HG03060 (cell line): ENCODE measurements at regions not wholly inside any gene's neighbourhood (a gene's known extent, or its start where the extent isn't known, plus 50 kb on each side); places are given as distances from the start of the nearest gene placed in this dataset.
A peak's percentile ranks its signal among the peaks of the same experiment; 100 is the strongest.

ENCODE experiments used
- ATAC-seq: cut with Tn5 transposase; IDR thresholded peaks from one replicate; pipeline ENCODE4 v1.9.1; 2021; ENCODE audit warnings: low read depth, moderate number of reproducible peaks; ENCODE audit not compliant: unreplicated experiment

DNA sequence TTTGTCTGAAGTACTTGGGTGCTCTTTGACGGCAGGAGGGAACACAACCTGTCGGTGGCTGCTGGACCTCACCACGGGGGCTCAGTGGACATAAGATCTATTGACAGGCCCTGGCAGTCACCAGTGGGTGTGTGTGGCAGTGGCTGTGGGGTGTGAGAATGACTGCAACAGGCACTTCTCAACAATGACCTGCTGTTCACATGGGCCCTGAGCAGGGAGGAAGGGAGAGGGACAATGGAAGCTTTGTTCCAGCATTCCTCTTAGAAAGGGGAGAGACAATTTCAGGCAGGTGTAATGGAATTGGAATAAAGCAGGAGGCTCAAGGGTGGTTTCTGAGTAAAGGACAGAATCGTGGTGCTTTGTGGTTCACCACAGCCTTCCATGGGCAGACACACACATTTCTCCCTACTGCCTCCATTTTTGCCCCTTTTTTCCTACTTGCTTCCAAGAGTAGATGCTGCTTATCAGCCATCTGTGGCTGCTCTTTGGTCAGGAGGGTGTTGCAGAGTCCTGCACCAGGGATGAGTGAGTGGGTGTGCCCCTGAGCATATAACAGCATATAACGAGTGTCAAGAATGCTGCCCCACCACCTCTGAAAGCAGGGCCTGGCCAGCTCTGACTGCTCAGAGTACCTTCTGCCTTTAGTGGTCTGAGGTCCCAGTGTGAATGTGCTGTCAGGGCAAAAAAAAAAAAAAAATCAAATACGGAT is 267.7 kb downstream of the RASSF9 start:
- ATAC-seq: no peak

DNA sequence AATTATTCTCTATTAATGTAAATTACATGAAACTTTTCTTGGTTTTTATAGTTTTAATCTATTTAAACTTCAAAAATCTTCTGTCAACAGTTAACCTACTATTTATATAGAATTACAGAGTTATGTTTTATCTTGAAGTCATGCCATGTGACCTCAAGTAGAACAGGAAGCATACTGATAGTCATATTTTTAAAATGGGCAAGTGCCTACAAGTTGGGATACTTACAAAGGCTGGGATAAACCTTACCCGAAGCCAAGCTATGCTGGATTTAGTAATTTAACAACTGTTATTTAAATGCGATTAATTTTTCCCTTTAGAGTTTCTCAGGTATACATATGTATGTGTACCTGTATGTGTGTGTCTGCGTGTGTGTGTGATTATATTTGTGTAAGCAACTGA is 266.9 kb downstream of the RASSF9 start:
- no peak for ATAC-seq

DNA sequence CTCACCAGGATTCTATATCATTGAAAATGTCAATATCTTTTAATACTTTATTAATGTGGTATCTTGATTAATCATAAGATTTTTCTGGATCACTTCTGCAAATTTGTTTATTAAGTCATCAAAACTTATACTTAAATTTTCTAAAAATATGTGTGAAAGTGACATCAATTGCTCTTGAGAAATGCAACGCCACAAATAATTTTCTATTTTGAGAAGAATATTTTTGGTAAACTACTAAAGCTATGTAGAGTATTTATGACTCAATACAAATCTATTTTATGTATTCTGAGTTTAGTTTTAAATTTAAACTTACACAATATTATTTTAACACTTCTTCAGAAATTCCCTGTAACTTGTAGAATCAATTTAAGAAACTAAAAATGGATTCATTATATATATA is 263.3 kb downstream of the RASSF9 start:
- no peak for ATAC-seq

DNA sequence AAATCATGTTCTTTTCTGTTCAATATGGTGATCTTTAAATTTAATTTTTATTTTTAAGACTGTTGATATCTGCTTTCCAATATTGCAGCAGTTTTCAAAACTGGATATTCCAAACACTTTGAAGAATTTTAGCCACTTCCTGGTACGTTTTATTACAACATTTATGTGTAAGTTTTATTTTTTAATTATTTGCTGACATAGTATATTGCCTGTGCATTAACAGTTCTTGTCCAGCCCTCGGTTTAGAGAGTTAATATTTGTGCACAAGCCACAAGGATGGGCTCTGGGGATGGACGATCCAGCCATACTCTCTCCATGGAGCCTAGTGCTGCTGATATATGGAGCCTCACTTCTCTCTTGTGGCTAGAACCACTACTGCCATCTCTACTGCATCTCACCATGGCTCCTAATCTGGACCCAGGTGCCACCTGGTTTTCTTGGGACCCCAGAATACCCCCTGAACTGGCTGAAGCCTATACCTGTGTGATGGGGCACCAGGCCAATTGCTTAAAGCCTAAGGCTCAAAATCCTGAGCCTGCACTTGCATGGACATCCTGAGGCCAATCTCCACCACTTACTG is 262.5 kb downstream of the RASSF9 start:
- no peak for ATAC-seq

DNA sequence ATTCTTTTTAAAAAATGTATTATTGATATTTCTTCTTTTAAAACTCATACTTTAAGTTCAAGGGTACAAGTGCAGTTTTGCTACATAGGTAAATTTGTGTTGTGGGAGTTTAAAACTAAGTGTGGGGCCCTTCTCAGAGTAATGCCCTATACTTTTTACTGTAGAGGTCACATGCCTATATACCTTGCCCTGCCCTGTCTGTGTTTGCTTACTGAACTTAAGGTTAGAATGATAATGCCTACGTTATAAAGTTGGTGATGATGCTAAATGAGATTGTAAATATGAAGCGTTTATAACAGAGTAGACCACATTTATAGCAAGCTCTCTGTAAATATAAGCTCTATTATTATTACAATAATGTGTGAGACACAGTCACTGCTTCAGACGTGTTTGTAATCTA is 261.9 kb downstream of the RASSF9 start:
- ATAC-seq: no peak

DNA sequence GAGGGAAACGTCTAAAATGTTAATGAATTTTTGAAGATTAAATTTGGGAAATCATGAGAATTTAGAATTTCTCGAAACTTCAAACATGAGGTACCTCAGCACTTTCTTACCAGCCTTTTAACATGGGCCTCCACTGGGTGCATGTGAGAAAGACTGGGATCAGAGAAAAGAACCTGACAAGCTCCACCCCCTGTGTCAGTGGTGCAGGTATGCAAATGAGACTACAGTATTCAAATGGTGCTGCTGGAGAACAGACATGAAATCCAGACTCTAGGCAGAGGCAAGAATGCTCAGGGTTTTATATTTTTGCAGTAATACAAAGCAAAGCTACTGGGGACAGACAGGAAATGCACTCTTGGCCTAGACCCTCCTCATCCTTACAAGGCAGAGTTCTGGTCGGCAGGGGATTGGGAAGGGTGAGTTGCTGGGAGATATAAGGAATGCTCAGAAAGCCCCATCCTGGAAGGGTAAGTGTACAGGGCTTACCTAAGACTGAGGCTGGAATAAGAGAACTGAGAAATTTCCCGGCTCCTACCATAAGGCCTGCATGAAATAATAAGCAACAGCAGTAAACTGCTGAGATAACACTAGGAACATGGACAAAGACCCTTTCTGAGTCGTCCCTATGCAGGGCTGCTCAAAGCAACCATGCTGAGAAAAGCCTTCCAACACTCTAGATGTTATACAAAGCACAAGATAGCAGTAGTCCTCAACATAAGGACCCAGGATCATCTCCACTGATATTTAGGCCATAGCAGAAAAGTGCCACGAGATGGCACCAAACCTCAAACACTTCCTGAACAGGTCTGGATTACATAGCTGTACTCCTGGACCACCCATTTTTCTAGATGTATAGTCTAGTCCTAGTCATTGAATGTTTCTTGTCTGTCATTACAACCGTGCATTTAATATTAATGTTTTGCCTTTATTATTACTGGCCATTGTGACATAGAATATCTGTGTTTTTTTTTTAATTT is 260.8 kb downstream of the RASSF9 start:
- peak; percentile 99 for ATAC-seq

DNA sequence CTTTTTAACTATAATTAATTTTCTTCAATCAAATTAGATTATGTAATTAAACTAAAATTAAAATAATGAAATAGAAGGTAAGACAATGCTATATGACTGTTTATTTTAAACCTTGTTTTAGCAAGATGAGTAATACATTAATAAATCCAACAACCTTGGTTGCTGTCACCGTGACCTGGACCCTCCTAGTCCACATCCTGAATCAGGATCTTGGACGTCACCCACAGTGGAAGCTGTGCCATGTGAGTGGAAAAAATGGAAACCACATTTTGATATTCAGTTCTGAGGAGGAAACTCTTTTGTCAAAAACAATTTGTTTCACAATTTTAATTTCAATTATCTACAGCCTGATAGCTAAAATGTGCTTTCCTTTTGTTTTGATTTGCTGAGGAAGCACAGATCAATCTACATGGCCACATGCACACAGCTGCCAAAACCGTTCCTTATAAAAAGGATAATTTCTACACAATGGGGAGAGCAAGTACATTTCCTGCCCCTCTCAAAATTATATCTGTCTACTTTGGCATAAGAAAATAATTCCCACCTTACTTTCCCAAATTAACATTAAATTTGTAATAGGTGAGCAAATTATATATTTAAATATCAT is 255.5 kb downstream of the RASSF9 start:
- ATAC-seq: no peak

DNA sequence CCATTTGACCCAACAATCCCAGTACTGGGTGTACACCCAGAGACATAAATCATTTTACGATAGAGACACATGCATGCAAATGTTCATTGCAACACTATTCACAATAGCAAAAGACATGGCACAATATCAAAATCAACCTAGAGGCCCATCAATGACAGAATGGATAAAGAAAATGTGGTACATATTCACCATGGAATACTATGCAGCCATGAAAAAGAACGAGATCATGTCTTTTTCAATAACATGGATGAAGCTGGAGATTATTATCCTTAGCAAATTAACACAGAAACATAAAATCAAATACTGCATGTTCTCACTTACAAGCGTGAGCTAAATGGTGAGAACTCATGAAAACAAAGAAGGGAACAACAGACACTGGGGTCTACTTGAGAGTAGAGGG is 249.1 kb downstream of the RASSF9 start:
- ATAC-seq: no peak

DNA sequence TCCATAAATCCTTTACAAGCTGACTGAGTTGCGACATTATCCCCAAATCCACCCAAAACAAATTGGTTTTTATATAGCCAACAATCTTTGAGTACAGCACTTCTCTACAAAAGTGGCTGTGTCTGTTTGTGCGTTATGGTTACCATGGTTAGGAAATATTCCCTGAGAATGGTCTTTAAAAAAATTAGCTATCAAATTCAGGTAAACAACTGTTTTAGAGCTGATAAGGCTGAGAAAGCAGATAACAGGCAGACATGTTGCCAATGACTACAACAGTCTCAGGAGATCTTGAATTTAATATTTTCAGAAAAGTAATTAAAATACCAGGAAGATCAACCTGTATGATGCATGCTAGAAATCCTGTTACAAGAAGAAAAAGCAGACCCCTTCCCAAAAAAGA is 248.0 kb downstream of the RASSF9 start:
- ATAC-seq: no peak

DNA sequence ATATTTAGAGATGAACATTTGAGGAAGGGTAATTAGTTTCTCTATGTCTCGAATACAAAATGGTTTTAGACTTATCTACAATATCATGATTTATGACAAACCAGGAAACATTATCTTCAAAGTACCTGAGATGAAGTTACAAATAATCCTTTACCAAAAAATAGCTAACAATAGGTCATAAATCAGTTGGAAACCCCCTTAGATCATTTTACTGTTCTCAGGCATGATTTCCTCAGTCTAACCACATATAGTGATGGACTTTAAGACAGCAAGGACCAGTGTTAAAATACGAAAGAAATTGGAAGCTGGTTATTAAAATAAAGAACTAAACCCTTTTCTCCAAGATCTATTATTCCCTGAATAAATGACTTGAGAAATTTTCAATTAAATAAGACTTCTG is 235.4 kb downstream of the RASSF9 start:
- ATAC-seq: no peak

DNA sequence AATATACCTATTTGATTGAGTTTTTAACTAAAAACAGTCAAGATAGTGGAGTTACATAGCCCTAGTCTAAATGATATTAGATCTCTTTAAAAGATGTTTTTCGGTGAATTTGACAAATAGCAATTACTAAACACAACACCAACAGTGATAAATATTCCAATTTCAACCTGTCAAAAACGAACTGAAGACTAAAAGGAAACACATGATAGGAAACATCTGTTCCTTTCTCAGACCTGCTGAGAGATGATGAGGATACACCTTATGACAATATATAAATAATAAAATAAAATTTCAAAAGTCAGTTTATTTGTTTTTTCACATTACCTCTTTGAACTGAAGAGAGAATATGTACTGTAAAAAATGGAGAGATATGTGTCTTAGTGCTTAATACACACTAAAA is 232.7 kb downstream of the RASSF9 start:
- no peak for ATAC-seq

DNA sequence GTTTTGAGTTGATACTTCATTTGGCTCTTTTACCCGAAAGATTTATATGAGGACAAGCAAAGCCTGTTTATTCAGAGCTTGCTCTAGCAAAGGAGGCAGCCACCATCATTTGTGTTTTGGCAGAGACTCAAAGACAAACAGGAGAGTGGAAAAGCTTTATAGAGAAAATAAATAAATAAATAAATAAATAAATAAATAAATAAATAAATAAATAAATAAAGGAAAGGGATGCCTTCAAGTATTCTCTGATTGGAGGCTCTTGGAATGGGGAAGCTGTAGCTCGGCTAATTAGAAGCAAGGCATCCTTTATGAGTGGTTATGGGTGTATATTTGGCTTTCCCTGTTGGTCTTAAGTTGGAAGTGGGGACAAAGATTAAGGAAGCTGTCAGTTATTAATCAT is 229.8 kb downstream of the RASSF9 start:
- no peak for ATAC-seq

DNA sequence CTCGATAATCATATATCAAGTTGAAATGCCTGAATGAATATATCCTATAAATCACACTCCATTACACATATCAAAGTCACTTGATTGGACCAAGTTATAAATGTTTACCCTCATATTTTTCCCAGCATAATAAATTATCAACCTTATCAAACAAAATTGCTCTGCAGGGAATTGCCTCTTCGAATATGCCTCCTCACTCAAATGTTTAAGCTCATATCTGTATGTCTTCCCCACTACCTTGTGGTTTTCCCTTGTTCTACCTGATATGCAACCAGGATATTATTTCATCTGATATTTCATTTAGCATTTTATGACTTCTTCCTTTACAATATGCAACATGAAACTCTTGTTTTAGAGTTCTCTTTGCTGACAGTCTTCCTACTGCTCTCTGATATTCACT is 226.4 kb downstream of the RASSF9 start:
- ATAC-seq: no peak

DNA sequence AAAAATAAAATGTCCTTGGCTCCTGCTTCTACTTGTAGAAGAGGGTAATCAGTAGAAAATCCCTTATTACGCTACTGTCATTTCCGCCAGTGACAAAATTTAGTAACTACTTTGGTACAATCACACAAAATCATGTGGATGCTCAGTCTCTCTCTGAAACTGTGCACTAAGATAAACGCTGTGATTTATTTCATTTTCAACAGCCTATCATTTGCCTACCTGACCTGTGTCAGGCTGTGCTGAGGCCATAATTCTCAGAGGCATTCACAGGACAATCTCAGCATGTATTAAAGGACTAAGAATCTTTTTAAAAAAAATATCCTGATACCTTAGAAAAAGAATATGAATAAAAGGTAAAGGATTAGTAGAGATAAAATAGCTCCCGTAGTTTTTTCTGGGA is 226.0 kb downstream of the RASSF9 start:
- ATAC-seq: no peak

DNA sequence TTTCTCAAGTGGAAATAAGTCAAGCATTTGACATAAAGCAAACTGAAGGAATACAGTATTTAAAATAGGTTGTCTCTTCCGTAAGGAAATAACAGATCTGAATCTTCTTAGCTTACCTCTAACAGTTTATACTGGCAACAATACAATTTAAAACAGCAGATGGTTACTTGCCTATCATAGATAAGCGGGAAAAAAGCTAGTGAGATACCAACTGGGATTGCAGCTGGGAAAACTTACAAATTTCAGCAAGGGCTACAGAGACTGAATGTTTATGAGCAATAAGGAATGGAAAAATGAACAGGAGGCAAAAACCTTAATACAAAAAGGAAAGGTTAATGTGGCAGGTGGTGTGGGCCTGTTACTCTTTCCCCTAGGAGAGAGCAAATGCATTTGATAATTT is 220.0 kb downstream of the RASSF9 start:
- no peak for ATAC-seq

DNA sequence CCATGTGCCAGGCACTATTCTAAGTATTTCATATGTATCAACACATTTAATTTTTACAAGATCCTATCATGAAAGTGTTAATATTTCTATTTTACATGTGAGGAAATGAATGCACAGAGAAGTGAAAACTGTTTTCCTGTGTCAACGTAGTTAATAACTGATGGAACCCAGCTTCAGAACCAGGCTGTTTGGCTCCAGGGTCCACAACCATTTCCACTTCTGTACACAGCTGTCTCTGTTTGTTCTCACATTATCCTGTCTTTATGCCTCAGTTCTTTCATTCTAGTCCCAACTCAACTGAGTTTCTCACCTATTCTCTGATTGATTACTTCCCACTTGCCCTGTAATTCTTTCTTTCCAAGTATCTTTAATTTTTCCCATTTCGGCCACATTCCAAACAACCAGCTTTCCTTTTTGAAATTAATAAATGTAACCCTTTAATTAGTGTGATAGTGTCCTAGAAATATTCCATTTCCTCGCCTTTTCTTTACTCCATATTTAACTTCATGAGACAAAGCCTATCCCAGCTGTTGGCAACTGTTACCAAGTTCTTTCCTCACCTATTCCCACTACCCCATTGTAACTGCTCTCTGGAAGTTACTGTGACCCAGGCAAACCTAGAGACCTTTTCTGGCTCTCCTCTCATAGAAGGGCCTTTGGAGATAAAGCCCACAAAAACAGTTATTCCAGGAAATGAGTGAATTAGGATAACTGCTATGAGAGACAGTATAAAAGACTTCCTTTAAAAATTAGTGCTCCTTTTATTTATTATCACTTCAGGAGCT is 218.7 kb downstream of the RASSF9 start:
- ATAC-seq: no peak

DNA sequence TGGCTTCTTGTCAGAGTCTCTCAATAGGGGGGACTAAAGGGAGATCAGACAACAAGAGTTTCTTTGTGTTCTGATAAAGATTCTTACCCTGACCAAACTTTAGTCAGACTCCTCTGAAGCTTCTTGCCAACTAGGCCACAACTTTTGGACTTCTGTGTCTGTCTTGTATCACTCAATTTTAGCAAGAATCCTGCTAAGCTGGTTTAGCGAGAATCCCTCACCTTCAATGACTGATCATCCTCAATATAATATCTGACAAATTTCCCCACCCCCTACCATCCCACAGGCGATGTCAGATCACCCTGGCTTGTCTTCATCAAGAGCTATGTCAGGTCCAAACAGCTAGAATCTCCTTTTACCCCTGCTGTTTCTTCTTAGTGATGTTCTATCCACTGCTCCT is 215.2 kb downstream of the RASSF9 start:
- ATAC-seq: no peak

DNA sequence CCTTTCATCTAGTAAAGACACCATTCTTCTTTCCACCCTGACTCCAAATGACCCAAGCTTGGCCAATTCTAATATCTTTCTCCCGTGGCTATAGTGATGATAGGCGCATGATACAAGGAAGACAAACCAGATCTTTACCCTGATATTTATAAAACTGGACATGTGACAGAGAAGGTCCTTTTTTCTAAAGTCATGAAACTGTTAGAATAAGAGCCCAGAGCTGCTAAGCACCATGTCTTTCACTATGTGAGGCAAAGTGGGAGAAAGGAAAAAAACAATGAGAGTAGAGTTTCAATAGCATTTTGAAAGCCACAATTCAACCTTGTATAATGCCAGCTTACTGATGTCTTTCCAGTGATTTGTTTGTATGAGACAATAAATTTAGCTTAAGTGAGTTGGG is 212.4 kb downstream of the RASSF9 start:
- no peak for ATAC-seq

DNA sequence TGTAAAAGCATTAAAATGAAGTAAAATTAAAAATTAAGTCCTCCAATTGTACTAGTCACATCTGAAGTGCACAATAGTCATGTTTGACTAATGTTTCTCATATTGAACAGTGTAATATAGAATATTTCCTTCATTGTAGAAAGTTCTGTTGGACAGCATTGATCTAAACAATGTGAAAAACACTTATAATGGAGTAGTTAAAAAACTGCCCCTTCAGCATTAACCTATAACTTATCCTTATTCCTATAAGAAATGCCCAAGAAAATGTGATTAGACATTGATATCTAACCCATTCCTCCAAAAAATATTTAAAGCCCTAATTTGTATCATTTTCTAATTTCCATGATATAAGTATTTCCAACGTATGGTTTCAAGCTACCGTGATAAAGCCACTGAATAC is 210.7 kb downstream of the RASSF9 start:
- ATAC-seq: no peak

DNA sequence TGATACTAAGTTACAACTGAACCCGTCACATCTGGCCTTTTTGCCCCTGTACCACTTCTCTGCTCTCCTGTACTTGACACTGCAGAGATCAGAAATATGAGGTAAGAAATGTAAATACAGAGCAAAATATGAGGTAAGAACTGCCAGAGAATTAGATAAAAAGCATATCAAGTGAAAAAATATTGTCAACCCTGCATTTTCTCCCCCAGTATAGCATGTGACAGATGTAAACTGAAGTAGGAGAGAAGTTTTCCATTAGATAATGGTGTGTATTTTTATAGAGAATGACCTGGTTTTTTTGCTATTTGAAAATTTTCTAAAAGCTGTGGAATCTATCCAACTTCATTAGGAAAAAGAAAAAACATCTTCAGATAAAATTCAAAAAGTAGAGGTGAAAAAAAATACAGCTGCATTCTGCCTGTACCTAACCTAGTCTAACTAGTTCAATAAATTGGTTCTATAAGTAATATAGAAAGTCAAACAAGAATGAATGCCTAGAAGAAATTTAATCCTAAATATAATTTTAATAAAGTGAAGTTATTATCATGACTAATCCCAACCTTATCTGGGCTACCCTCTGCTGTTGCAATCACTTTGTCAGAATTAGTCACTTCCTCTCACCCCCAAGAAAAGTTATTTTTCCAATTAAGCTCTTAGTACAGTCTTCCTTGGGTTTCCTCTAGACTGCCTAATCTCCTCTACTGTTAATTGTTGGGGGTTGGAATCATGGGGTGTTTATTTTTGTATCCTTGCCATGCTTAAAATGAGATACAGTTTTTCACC is 210.0 kb downstream of the RASSF9 start:
- ATAC-seq: no peak
